K562 (cell line): ENCODE measurements at regions not wholly inside any gene's neighbourhood (a gene's known extent, or its start where the extent isn't known, plus 50 kb on each side); places are given as distances from the start of the nearest gene placed in this dataset.
A peak's percentile ranks its signal among the peaks of the same experiment; 100 is the strongest.

Experiments used
- ATAC-seq: fragments of 200-7000 bp; cut with Tn5 transposase; 3 replicates; pipeline ENCODE4 v1.9.1; 2020; ENCODE audit warnings: moderate library complexity
- BruUV-seq: library from RNA; stranded (reverse); fragments of 400-500 nt; replicated peaks from 2 replicates; lab custom pipeline; 2021; lab: Mats Ljungman, UMichigan
- CTCF ChIA-PET: fragments of 300-600 bp; formaldehyde crosslinking; extraction: SDS; loops from one replicate; lab custom pipeline; 2021; ENCODE audit warnings: low intra/inter-chr PET ratio; lab: Yijun Ruan, JAX
- POLR2A ChIA-PET: fragments of 300-600, 350-650 bp; sonication (Branson Sonifier 250); formaldehyde crosslinking; extraction: SDS; loops from one replicate; lab custom pipeline; 2021; ENCODE audit warnings: antibody characterized with exemption, inconsistent platforms; lab: Yijun Ruan, JAX
- DNase-seq, 4 experiments: peaks; one replicate each; pipeline versions ENCODE4 v3.0.0 to v3.0.0-alpha.2; 2011 to 2018; ENCODE audit warnings: low spot score in 3 of 4, mixed read lengths in 3 of 4; ENCODE audit errors: extremely low read depth in 1 of 4
- FAIRE-seq: peaks from 2 replicates; lab custom pipeline; 2011; peaks lifted over from hg19 to GRCh38; lab: Jason Lieb, UNC
- H2AFZ ChIP-seq: 2 replicates; pipeline ENCODE4 v1.6.0; 2011; ENCODE audit warnings: low read depth, low read length, control low read depth, inconsistent platforms
- H3K27ac ChIP-seq: fragments of 200-600 bp; 3 replicates; pipeline ENCODE4 v1.8.0; 2011; ENCODE audit warnings: low read depth, mild to moderate bottlenecking, control low read depth, inconsistent platforms, low read length, moderate library complexity, mixed read lengths; ENCODE audit errors: extremely low read depth
- H3K27me3 ChIP-seq, 2 experiments: fragments of 300-600 bp in 1 of 2; 2 replicates in 1 of 2; 3 replicates in 1 of 2; pipeline versions ENCODE4 v1.6.0 to v1.8.0; 2011; ENCODE audit warnings: inconsistent platforms in 2 of 2, low read length in 2 of 2, mild to moderate bottlenecking in 1 of 2, mixed read lengths in 1 of 2, moderate library complexity in 1 of 2; ENCODE audit not compliant: control insufficient read depth in 2 of 2, insufficient read depth in 2 of 2
- H3K36me3 ChIP-seq: fragments of 300-600 bp; 3 replicates; pipeline ENCODE4 v1.8.0; 2011; ENCODE audit warnings: mild to moderate bottlenecking, low read length, inconsistent platforms; ENCODE audit not compliant: control insufficient read depth, insufficient read depth
- H3K4me1 ChIP-seq, 2 experiments: fragments of 200-600 bp in 1 of 2; replicated peaks in 1 of 2; 2 replicates in 1 of 2; 3 replicates in 1 of 2; pipeline versions ENCODE4 v1.5.1 to v1.8.0; 2011; ENCODE audit warnings: inconsistent platforms in 2 of 2, low read length in 2 of 2, mild to moderate bottlenecking in 1 of 2, mixed read lengths in 1 of 2, moderate library complexity in 1 of 2; ENCODE audit not compliant: control insufficient read depth in 2 of 2, insufficient read depth in 2 of 2
- H3K4me2 ChIP-seq: 2 replicates; pipeline ENCODE4 v1.6.1; 2011; ENCODE audit warnings: low read length, control low read depth, inconsistent platforms, mixed read lengths; ENCODE audit not compliant: insufficient read depth
- H3K4me3 ChIP-seq: fragments of 200-600 bp; sonication (generic), shearing (Covaris generic); 2 replicates; pipeline ENCODE4 v1.5.1; 2016; ENCODE audit warnings: control low read depth, inconsistent platforms
- H3K79me2 ChIP-seq: fragments of 200-600 bp; 3 replicates; pipeline ENCODE4 v1.8.0; 2011; ENCODE audit warnings: low read length, inconsistent platforms; ENCODE audit not compliant: control insufficient read depth, insufficient read depth
- H3K9ac ChIP-seq, 2 experiments: 2 replicates each; pipeline versions ENCODE4 v1.6.0 to v1.6.1; 2011; ENCODE audit warnings: low read depth in 2 of 2, low read length in 2 of 2, control low read depth in 1 of 2, inconsistent platforms in 1 of 2, mild to moderate bottlenecking in 1 of 2, mixed read lengths in 1 of 2; ENCODE audit not compliant: insufficient read depth in 1 of 2
- H3K9me1 ChIP-seq: one replicate; pipeline ENCODE4 v1.6.0; 2011; ENCODE audit warnings: inconsistent platforms, mild to moderate bottlenecking, low read length, moderate library complexity; ENCODE audit not compliant: control insufficient read depth, insufficient read depth
- H3K9me3 ChIP-seq: replicated peaks from 2 replicates; pipeline ENCODE4 v1.5.1; 2011; ENCODE audit warnings: low read depth, low read length, inconsistent platforms; ENCODE audit not compliant: control insufficient read depth, insufficient read depth
- H4K20me1 ChIP-seq: replicated peaks from 2 replicates; pipeline ENCODE4 v1.6.1; 2011; ENCODE audit warnings: low read length, inconsistent platforms, mixed read lengths; ENCODE audit not compliant: control insufficient read depth, insufficient read depth
- BDP1 ChIP-seq: IDR thresholded peaks from 3 replicates; pipeline ENCODE4 v1.6.1; 2011; ENCODE audit not compliant: insufficient read length, insufficient read depth
- BRF2 ChIP-seq: IDR thresholded peaks from 3 replicates; pipeline ENCODE4 v1.6.1; 2011; ENCODE audit warnings: borderline replicate concordance, mild to moderate bottlenecking; ENCODE audit not compliant: insufficient read length, insufficient read depth
- C11orf30 ChIP-seq: fragments of 450-650 bp; IDR thresholded peaks from 2 replicates; pipeline ENCODE4 v1.6.1; 2016; ENCODE audit warnings: low read depth, mild to moderate bottlenecking
- CC2D1A ChIP-seq: fragments of 450-650 bp; IDR thresholded peaks from 2 replicates; pipeline ENCODE4 v1.6.1; 2017; ENCODE audit warnings: mild to moderate bottlenecking
- CREB5 ChIP-seq: fragments of 250-450 bp; sonication (Bioruptor Pico); IDR thresholded peaks from 2 replicates; pipeline ENCODE4 v1.5.0; 2020; ENCODE audit warnings: mild to moderate bottlenecking
- GABPB1 ChIP-seq: sonication (generic); formaldehyde crosslinking; IDR thresholded peaks from 2 replicates; pipeline ENCODE4 v1.8.0; 2022; ENCODE audit warnings: mild to moderate bottlenecking, missing genetic modification reagents
- MAFF ChIP-seq: IDR thresholded peaks from 2 replicates; pipeline ENCODE4 v1.6.1; 2012; ENCODE audit warnings: low read length, improper control_type of control experiment
- MCM5 ChIP-seq: fragments of 450-650 bp; IDR thresholded peaks from 2 replicates; pipeline ENCODE4 v1.6.1; 2016; ENCODE audit warnings: low read depth
- XRCC4 ChIP-seq: IDR thresholded peaks from one replicate; pipeline ENCODE4 v1.6.1; 2011; ENCODE audit not compliant: insufficient read depth, insufficient read length; ENCODE audit errors: extremely low read depth
- YY1 ChIP-seq, 3 experiments: IDR thresholded peaks; 2 replicates each; pipeline ENCODE4 v1.6.1; 2011; ENCODE audit warnings: low read length in 2 of 3, mild to moderate bottlenecking in 2 of 3, moderate library complexity in 2 of 3, borderline replicate concordance in 1 of 3, control low read depth in 1 of 3, low read depth in 1 of 3; ENCODE audit not compliant: insufficient read depth in 3 of 3, insufficient replicate concordance in 2 of 3, control insufficient read depth in 1 of 3, insufficient read length in 1 of 3; ENCODE audit errors: extremely low read depth in 1 of 3
- ZNF316 ChIP-seq: fragments of 450-650 bp; IDR thresholded peaks from 2 replicates; pipeline ENCODE4 v1.6.1; 2016
- ZSCAN32 ChIP-seq: fragments of 450-650 bp; formaldehyde crosslinking; IDR thresholded peaks from 2 replicates; pipeline ENCODE4 v1.4.0; 2020; ENCODE audit warnings: mild to moderate bottlenecking, moderate library complexity
- WGBS: fragments of 100-300 bp; shearing (Covaris generic); methylation state at CpG from one replicate; pipeline ENCODE4 v1.1.6; 2016; ENCODE audit warnings: low coverage, mixed read lengths; ENCODE audit not compliant: insufficient coverage; ENCODE audit errors: missing lambda C conversion rate; 5-methylcytosine and 5-hydroxymethylcytosine counted together
- in situ Hi-C: fragments of 300-500 bp; cut with MboI; formaldehyde crosslinking; loops from 4 replicates; pipeline ENCODE4 v1.15.0; 2018; ENCODE audit warnings: inconsistent platforms, mixed read lengths
- intact Hi-C: fragments of 100-400 bp; cut with micrococcal nuclease; formaldehyde crosslinking; loops from 2 replicates; pipeline ENCODE4 v1.14.2; 2022

DNA sequence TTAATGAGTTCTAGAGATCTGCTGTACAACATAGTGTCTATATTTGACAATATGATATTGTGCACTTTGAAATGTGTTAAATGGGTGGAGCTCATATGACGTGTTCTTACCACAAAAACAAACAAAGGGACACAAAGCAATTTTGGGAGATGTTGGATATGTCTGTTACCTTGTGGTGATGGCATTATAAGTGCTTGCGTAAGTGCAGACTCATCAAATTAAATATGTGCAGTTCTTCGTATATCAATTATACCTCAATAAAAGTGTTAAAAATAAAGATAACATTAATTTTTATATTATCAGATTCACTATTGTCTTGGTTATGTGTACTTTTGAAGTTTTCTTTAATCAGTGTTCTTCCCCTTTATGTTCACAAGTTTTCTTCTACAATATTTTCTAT is 372.9 kb upstream of the COBL start:
- H2AFZ ChIP-seq, result no peak overlapping the region
- ChIA-PET CTCF (no interaction called here), POLR2A (no interaction called here)
- no peak overlapping the region for H3K27ac ChIP-seq
- WGBS, result 2% methylated on average over 3 of the region's 3 CpGs
- H4K20me1 ChIP-seq, result no peaks in the 10 kb centered on the region
- no peak for DNase-seq
- intact Hi-C loops (no loop called here), in situ Hi-C loops (no loop called here)
- no peaks in the 10 kb centered on the region for H3K9me1 ChIP-seq
- TF ChIP-seq ZSCAN32, result no peak
- TF ChIP-seq C11orf30, result peak; percentile 16; the same call in 1 of the 2 replicates
- no peak for TF ChIP-seq CC2D1A
- peak; percentile 24; the same call in 1 of the 2 replicates for TF ChIP-seq ZNF316
- TF ChIP-seq MCM5, result no peak
- H3K4me1 ChIP-seq, result no peaks in the 10 kb centered on the region
- BruUV-seq, result no TSS peak
- ATAC-seq, result no peak
- no peaks in the 10 kb centered on the region for H3K27me3 ChIP-seq
- H3K4me2 ChIP-seq, result no peak overlapping the region
- H3K4me3 ChIP-seq, result no peak overlapping the region
- no peak overlapping the region for H3K9ac ChIP-seq
- no peaks in the 10 kb centered on the region for H3K36me3 ChIP-seq
- H3K9me3 ChIP-seq, result no peaks in the 10 kb centered on the region
- no peaks in the 10 kb centered on the region for H3K79me2 ChIP-seq
- no peak for FAIRE-seq

- no TSS peak for BruUV-seq
- CTCF ChIA-PET, result no interaction called here
- ATAC-seq (no peak), DNase-seq (no peak), FAIRE-seq (no peak)
- Histone ChIP-seq H3K27ac (no peak overlapping the region), H3K9ac (no peak overlapping the region), H3K4me2 (no peak overlapping the region), H3K4me1 (no peaks in the 10 kb centered on the region), H3K27me3 (no peaks in the 10 kb centered on the region), H3K9me3 (no peaks in the 10 kb centered on the region), H3K4me3 (no peak overlapping the region), H4K20me1 (no peaks in the 10 kb centered on the region), H2AFZ (no peak overlapping the region), H3K79me2 (no peaks in the 10 kb centered on the region), H3K9me1 (no peaks in the 10 kb centered on the region), H3K36me3 (no peaks in the 10 kb centered on the region)
- intact Hi-C loops, result no loop called here
- TF ChIP-seq YY1 (IDR thresholded peaks at IDR 0.05; ENCODE audit: borderline replicate concordance in 1 of 3, control insufficient read depth in 1 of 3, extremely low read depth in 1 of 3, insufficient read depth in 3 of 3, insufficient read length in 1 of 3, insufficient replicate concordance in 2 of 3, low read depth in 1 of 3, low read length in 2 of 3), result no peak
- no peak for TF ChIP-seq XRCC4
- TF ChIP-seq MAFF, result 0 out of 2 replicates have a peak, but pooled peaks have one; percentile 5
- no peak for TF ChIP-seq BRF2
- no peak for TF ChIP-seq BDP1
- no peak for TF ChIP-seq CREB5 (CRISPR knock-in tag)
- no peak for TF ChIP-seq GABPB1 (CRISPR knock-in tag)
- in situ Hi-C loops, result no loop called here
- POLR2A ChIA-PET, result no interaction called here
- 2% methylated on average over 4 of the region's 4 CpGs for WGBS
These were observed 369.2 kb upstream of the COBL start for GRCh38 chr7:51685794-51686193.
